ENCODE measurements at regions not wholly inside any gene's neighbourhood (a gene's known extent, or its start where the extent isn't known, plus 50 kb on each side); places are given as distances from the start of the nearest gene placed in this dataset.

GRCh38 chr18:45374878-45375630 is 240.2 kb upstream of the SLC14A2 start:
- no peak overlapping the region for H3K4me3 ChIP-seq
- 74 to 88% (median 81%) methylated on average over 6 of the region's 6 CpGs for WGBS, 5 donors
- no peaks in the 10 kb centered on the region for H3K27me3 ChIP-seq
- intact Hi-C loops (cut with DNase I; ENCODE audit: low total_unique reads): no loop called here
- no peak for TF ChIP-seq EP300 (IDR thresholded peaks at IDR 0.05)
- TF ChIP-seq, protein P1, sequence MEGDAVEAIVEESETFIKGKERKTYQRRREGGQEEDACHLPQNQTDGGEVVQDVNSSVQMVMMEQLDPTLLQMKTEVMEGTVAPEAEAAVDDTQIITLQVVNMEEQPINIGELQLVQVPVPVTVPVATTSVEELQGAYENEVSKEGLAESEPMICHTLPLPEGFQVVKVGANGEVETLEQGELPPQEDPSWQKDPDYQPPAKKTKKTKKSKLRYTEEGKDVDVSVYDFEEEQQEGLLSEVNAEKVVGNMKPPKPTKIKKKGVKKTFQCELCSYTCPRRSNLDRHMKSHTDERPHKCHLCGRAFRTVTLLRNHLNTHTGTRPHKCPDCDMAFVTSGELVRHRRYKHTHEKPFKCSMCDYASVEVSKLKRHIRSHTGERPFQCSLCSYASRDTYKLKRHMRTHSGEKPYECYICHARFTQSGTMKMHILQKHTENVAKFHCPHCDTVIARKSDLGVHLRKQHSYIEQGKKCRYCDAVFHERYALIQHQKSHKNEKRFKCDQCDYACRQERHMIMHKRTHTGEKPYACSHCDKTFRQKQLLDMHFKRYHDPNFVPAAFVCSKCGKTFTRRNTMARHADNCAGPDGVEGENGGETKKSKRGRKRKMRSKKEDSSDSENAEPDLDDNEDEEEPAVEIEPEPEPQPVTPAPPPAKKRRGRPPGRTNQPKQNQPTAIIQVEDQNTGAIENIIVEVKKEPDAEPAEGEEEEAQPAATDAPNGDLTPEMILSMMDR (IDR thresholded peaks at IDR 0.05): no peak
- H3K9me3 ChIP-seq: no peaks in the 10 kb centered on the region
- DNase-seq: no peak
- H3K36me3 ChIP-seq: no peaks in the 10 kb centered on the region
- no peak overlapping the region for H3K27ac ChIP-seq
- no peaks in the 10 kb centered on the region for H3K4me1 ChIP-seq

DNA sequence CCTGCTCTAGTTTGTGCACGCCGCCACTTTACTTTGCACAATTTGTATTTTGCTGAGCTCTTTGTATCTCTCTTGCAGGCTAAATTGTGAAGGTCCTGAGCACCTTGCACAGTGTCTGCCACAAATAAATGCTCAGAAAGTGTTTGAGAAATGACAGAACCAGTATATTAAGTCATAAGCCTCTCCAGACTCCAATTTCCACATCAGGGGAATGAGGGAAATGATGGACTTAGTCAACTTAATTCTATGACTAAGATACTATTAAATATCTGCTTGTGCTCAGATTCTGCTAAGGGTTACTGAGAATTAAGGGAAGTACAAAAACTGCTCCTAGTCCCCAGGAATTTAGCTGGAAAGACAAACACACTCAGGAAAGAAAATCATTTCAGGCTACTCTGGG is 239.1 kb upstream of the SLC14A2 start:
- DNase-seq: no peak
- Histone ChIP-seq H3K27ac (no peak overlapping the region), H3K4me1 (no peaks in the 10 kb centered on the region), H3K4me3 (no peak overlapping the region), H3K27me3 (no peaks in the 10 kb centered on the region), H3K9me3 (no peaks in the 10 kb centered on the region), H3K36me3 (no peaks in the 10 kb centered on the region)
- WGBS, 5 donors: 97 to 100% (median 97%) methylated on average over 2 of the region's 2 CpGs
- TF ChIP-seq POLR2AphosphoS5 (IDR thresholded peaks at IDR 0.05): no peak
- no peak for TF ChIP-seq POLR2A (IDR thresholded peaks at IDR 0.05)
- TF ChIP-seq, protein P1 (IDR thresholded peaks at IDR 0.05): no peak
- TF ChIP-seq EP300 (IDR thresholded peaks at IDR 0.05): no peak
- intact Hi-C loops (cut with DNase I; ENCODE audit: low total_unique reads): no loop called here

- Histone ChIP-seq H3K36me3 (no peaks in the 10 kb centered on the region), H3K27me3 (no peaks in the 10 kb centered on the region), H3K9me3 (no peaks in the 10 kb centered on the region), H3K4me1 (no peaks in the 10 kb centered on the region), H3K4me3 (no peak overlapping the region), H3K27ac (no peak overlapping the region)
- TF ChIP-seq, protein P1 (IDR thresholded peaks at IDR 0.05): no peak
- TF ChIP-seq EP300 (IDR thresholded peaks at IDR 0.05): no peak
- no peak for TF ChIP-seq POLR2A (IDR thresholded peaks at IDR 0.05)
- TF ChIP-seq POLR2AphosphoS5 (IDR thresholded peaks at IDR 0.05): no peak
- 46 to 100% (median 86%) methylated on average over 1 of the region's 1 CpG for WGBS, 5 donors
- intact Hi-C loops (cut with DNase I; ENCODE audit: low total_unique reads): no loop called here
- DNase-seq: no peak
Measured at GRCh38 chr18:45378308-45378707, 237.0 kb upstream of the SLC14A2 start.

GRCh38 chr18:45378933-45379332 is 236.3 kb upstream of the SLC14A2 start:
- intact Hi-C loops (cut with DNase I; ENCODE audit: low total_unique reads): no loop called here
- no peaks in the 10 kb centered on the region for H3K4me1 ChIP-seq
- H3K36me3 ChIP-seq: no peaks in the 10 kb centered on the region
- TF ChIP-seq POLR2A (IDR thresholded peaks at IDR 0.05): no peak
- TF ChIP-seq POLR2AphosphoS5 (IDR thresholded peaks at IDR 0.05): no peak
- no peak for TF ChIP-seq EP300 (IDR thresholded peaks at IDR 0.05)
- TF ChIP-seq, protein P1 (IDR thresholded peaks at IDR 0.05): no peak
- H3K4me3 ChIP-seq: no peak overlapping the region
- no peak for DNase-seq
- no peaks in the 10 kb centered on the region for H3K9me3 ChIP-seq
- peaks cover 0 to 4% (median 0%) of the 10 kb centered on the region in 3 donors for H3K27me3 ChIP-seq
- WGBS, 5 donors: 86 to 89% (median 87%) methylated on average over 5 of the region's 5 CpGs
- no peak overlapping the region for H3K27ac ChIP-seq

Data from stomach (tissue), 8 donors.